ENCODE measurements at regions not wholly inside any gene's neighbourhood (a gene's known extent, or its start where the extent isn't known, plus 50 kb on each side); places are given as distances from the start of the nearest gene placed in this dataset.

- TF ChIP-seq CHD1 (IDR thresholded peaks at IDR 0.05; ENCODE audit: low read depth, low read length): no peak
- TF ChIP-seq CTCF (IDR thresholded peaks at IDR 0.05; ENCODE audit: control extremely low read depth in 1 of 3, insufficient read depth in 1 of 3, low read depth in 1 of 3, low read length in 3 of 3): no peak
- no peak for TF ChIP-seq EP300 (IDR thresholded peaks at IDR 0.05; ENCODE audit: borderline replicate concordance in 1 of 2, low read depth in 2 of 2, low read length in 2 of 2)
- no peak for TF ChIP-seq MAFK (IDR thresholded peaks at IDR 0.05; ENCODE audit: low read depth, low read length)
- TF ChIP-seq EZH2 (IDR thresholded peaks at IDR 0.05; ENCODE audit: low read depth, low read length, severe bottlenecking): no peak
- TF ChIP-seq GABPA (IDR thresholded peaks at IDR 0.05; ENCODE audit: borderline replicate concordance, insufficient read depth, low read length): no peak
- peak; percentile 26 to 68; a peak in 1 of 3 replicates for TF ChIP-seq POLR2A (IDR thresholded peaks at IDR 0.05; ENCODE audit: control extremely low read depth in 1 of 2, low read depth in 2 of 2, low read length in 2 of 2)
- no peak for TF ChIP-seq YY1 (IDR thresholded peaks at IDR 0.05; ENCODE audit: low read depth, low read length)
- no peak for TF ChIP-seq PHF8 (conservative IDR thresholded peaks at IDR 0.05; ENCODE audit: low read depth, low read length)
- no peak for TF ChIP-seq CHD7 (IDR thresholded peaks at IDR 0.05; ENCODE audit: insufficient replicate concordance, low read length)
- TF ChIP-seq CBX8 (IDR thresholded peaks at IDR 0.05; ENCODE audit: borderline replicate concordance, low read depth, low read length): no peak
- no peak for TF ChIP-seq ATF3 (IDR thresholded peaks at IDR 0.05; ENCODE audit: insufficient read depth, low read depth, low read length)
Observed at GRCh38 chr13:55576389-55576788, 1564.3 kb upstream of the PRR20A start.

All from H1 (cell line).